ENCODE measurements at regions not wholly inside any gene's neighbourhood (a gene's known extent, or its start where the extent isn't known, plus 50 kb on each side); places are given as distances from the start of the nearest gene placed in this dataset.

GRCh38 chr16:73414638-73415037 is 366.7 kb upstream of the ZFHX3 start:
- TF ChIP-seq EZH2phosphoT487 (IDR thresholded peaks at IDR 0.05; ENCODE audit: low read depth, severe bottlenecking, unreplicated experiment) (no peak), CTCF (IDR thresholded peaks at IDR 0.05; ENCODE audit: poor library complexity) (no peak), EZH2 (IDR thresholded peaks at IDR 0.05; ENCODE audit: borderline replicate concordance) (no peak)
- WGBS (ENCODE audit: low lambda C conversion rate, missing lambda C conversion rate), result 79% methylated on average over 5 of the region's 5 CpGs
- no peak overlapping the region for H3K4me3 ChIP-seq
- no peaks in the 10 kb centered on the region for H3K36me3 ChIP-seq (replicated peaks; ENCODE audit: insufficient read depth, low read depth)
- DNase-seq (ENCODE audit: low spot score), result no peak
- no peaks in the 10 kb centered on the region for H3K9me3 ChIP-seq (ENCODE audit: low read depth)
- H3K27me3 ChIP-seq, result no peaks in the 10 kb centered on the region
- no peak overlapping the region for H3K4me2 ChIP-seq
- H4K20me1 ChIP-seq (ENCODE audit: insufficient read depth, poor library complexity, severe bottlenecking), result no peaks in the 10 kb centered on the region
- no peaks in the 10 kb centered on the region for H3K9me2 ChIP-seq (replicated peaks; ENCODE audit: insufficient read depth)
- peaks cover 4% of the 10 kb centered on the region for H3K4me1 ChIP-seq (ENCODE audit: insufficient read depth)
- no peak overlapping the region for H3K27ac ChIP-seq
- H2AFZ ChIP-seq, result no peak overlapping the region
- no peaks in the 10 kb centered on the region for H3K79me2 ChIP-seq

GRCh38 chr16:73413830-73414190 is 365.9 kb upstream of the ZFHX3 start:
- H3K9me3 ChIP-seq (ENCODE audit: low read depth), result no peaks in the 10 kb centered on the region
- no peak for DNase-seq (ENCODE audit: low spot score)
- H4K20me1 ChIP-seq (ENCODE audit: insufficient read depth, poor library complexity, severe bottlenecking), result no peaks in the 10 kb centered on the region
- no peaks in the 10 kb centered on the region for H3K9me2 ChIP-seq (replicated peaks; ENCODE audit: insufficient read depth)
- no peak overlapping the region for H2AFZ ChIP-seq
- no peak overlapping the region for H3K4me3 ChIP-seq
- H3K4me1 ChIP-seq (ENCODE audit: insufficient read depth), result peaks cover 4% of the 10 kb centered on the region
- no peaks in the 10 kb centered on the region for H3K27me3 ChIP-seq
- 91% methylated on average over 1 of the region's 1 CpG for WGBS (ENCODE audit: low lambda C conversion rate, missing lambda C conversion rate)
- no peak overlapping the region for H3K27ac ChIP-seq
- no peaks in the 10 kb centered on the region for H3K79me2 ChIP-seq
- TF ChIP-seq CTCF (IDR thresholded peaks at IDR 0.05; ENCODE audit: poor library complexity) (no peak), EZH2phosphoT487 (IDR thresholded peaks at IDR 0.05; ENCODE audit: low read depth, severe bottlenecking, unreplicated experiment) (no peak), EZH2 (IDR thresholded peaks at IDR 0.05; ENCODE audit: borderline replicate concordance) (no peak)
- no peak overlapping the region for H3K4me2 ChIP-seq
- no peaks in the 10 kb centered on the region for H3K36me3 ChIP-seq (replicated peaks; ENCODE audit: insufficient read depth, low read depth)

- H4K20me1 ChIP-seq (ENCODE audit: insufficient read depth, poor library complexity, severe bottlenecking), result no peaks in the 10 kb centered on the region
- H3K36me3 ChIP-seq (replicated peaks; ENCODE audit: insufficient read depth, low read depth), result no peaks in the 10 kb centered on the region
- no peaks in the 10 kb centered on the region for H3K9me2 ChIP-seq (replicated peaks; ENCODE audit: insufficient read depth)
- no peak for DNase-seq (ENCODE audit: low spot score)
- no peak overlapping the region for H3K27ac ChIP-seq
- no peaks in the 10 kb centered on the region for H3K27me3 ChIP-seq
- no peak overlapping the region for H3K4me2 ChIP-seq
- H3K9me3 ChIP-seq (ENCODE audit: low read depth), result no peaks in the 10 kb centered on the region
- H3K79me2 ChIP-seq, result no peaks in the 10 kb centered on the region
- H3K4me3 ChIP-seq, result no peak overlapping the region
- no peak for TF ChIP-seq EZH2 (IDR thresholded peaks at IDR 0.05; ENCODE audit: borderline replicate concordance)
- 83% methylated on average over 6 of the region's 6 CpGs for WGBS (ENCODE audit: low lambda C conversion rate, missing lambda C conversion rate)
- H2AFZ ChIP-seq, result no peak overlapping the region
- H3K4me1 ChIP-seq (ENCODE audit: insufficient read depth), result peaks cover 4% of the 10 kb centered on the region
Measured at GRCh38 chr16:73413091-73413829, 365.3 kb upstream of the ZFHX3 start.

- Histone ChIP-seq H3K9me3 (ENCODE audit: low read depth) (no peaks in the 10 kb centered on the region), H3K4me2 (no peak overlapping the region), H3K4me3 (no peak overlapping the region), H2AFZ (no peak overlapping the region), H3K9me2 (replicated peaks; ENCODE audit: insufficient read depth) (no peaks in the 10 kb centered on the region), H3K4me1 (ENCODE audit: insufficient read depth) (no peaks in the 10 kb centered on the region), H3K27ac (no peak overlapping the region), H3K36me3 (replicated peaks; ENCODE audit: insufficient read depth, low read depth) (no peaks in the 10 kb centered on the region), H3K27me3 (no peaks in the 10 kb centered on the region), H3K79me2 (no peaks in the 10 kb centered on the region), H4K20me1 (ENCODE audit: insufficient read depth, poor library complexity, severe bottlenecking) (no peaks in the 10 kb centered on the region)
- no peak for DNase-seq (ENCODE audit: low spot score)
- 81% methylated on average over 7 of the region's 7 CpGs for WGBS (ENCODE audit: low lambda C conversion rate, missing lambda C conversion rate)
- TF ChIP-seq EZH2phosphoT487 (IDR thresholded peaks at IDR 0.05; ENCODE audit: low read depth, severe bottlenecking, unreplicated experiment), result no peak
- TF ChIP-seq EZH2 (IDR thresholded peaks at IDR 0.05; ENCODE audit: borderline replicate concordance), result no peak
- no peak for TF ChIP-seq CTCF (IDR thresholded peaks at IDR 0.05; ENCODE audit: poor library complexity)
Measured at GRCh38 chr16:73412416-73412815, 364.5 kb upstream of the ZFHX3 start.
